IPS-20b (cell line): ENCODE measurements at regions not wholly inside any gene's neighbourhood (a gene's known extent, or its start where the extent isn't known, plus 50 kb on each side); places are given as distances from the start of the nearest gene placed in this dataset.
"Not testable (repeated sequence)": the region's sequence is repeated elsewhere in the genome, so short reads cannot be mapped to it uniquely, and the experiment has no call there.

Experiments used
- H3K27ac ChIP-seq: one replicate; pipeline ENCODE4 v1.5.1; 2013; ENCODE audit warnings: low read length
- H3K27me3 ChIP-seq: 2 replicates; pipeline ENCODE4 v1.6.1; 2013; ENCODE audit warnings: mild to moderate bottlenecking, low read length, inconsistent platforms; ENCODE audit not compliant: insufficient read depth
- H3K36me3 ChIP-seq: 2 replicates; pipeline ENCODE4 v1.6.1; 2013; ENCODE audit warnings: low read depth, mild to moderate bottlenecking, inconsistent platforms, low read length, moderate library complexity; ENCODE audit not compliant: insufficient read depth
- H3K4me1 ChIP-seq: 2 replicates; pipeline ENCODE4 v1.6.1; 2013; ENCODE audit warnings: mild to moderate bottlenecking, control low read depth, inconsistent platforms, low read length, moderate library complexity; ENCODE audit not compliant: insufficient read depth
- H3K4me3 ChIP-seq: 2 replicates; pipeline ENCODE4 v1.5.1; 2013; ENCODE audit warnings: mild to moderate bottlenecking, low read length, inconsistent platforms
- H3K9ac ChIP-seq: 2 replicates; pipeline ENCODE4 v1.6.1; 2013; ENCODE audit warnings: low read depth, mild to moderate bottlenecking, inconsistent platforms, low read length, moderate library complexity
- H3K9me3 ChIP-seq: 2 replicates; pipeline ENCODE4 v1.6.1; 2013; ENCODE audit warnings: mild to moderate bottlenecking, low read depth, low read length, inconsistent platforms; ENCODE audit not compliant: insufficient read depth

DNA sequence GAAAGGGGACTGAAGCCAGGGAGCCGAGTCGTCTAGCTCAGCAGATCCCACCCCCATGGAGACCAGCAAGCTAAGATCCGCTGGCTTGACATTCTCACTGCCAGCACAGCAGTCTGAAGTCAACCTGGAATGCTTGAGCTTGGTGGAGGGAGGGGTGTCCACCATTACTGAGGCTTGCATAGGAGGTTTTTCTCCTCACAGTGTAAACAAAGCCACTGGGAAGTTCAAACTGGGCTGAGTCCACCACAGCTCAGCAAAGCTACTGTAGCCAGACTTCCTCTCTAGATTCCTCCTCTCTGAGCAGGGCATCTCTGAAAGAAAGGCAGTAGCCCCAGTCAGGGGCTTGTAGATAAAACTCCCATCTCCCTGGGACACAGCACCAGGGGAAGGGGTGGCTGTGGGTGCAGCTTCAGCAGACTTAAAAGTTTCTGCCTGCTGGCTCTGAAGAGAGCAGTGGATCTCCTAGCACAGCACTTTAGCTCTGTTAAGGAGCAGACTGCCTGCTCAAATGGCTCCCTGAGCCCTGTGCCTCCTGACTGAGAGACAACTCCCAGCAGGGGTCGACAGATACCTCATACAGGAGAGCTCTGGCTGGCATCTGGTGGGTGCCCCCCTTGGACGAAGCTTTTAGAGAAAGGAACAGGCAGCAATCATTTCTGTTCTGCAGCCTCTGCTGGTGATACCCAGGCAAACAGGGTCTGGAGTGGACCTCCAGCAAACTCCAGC lies 942.0 kb upstream of the ROBO1 start:
- H3K9ac ChIP-seq, H3K27me3 ChIP-seq, H3K4me3 ChIP-seq: not testable (repeated sequence)

DNA sequence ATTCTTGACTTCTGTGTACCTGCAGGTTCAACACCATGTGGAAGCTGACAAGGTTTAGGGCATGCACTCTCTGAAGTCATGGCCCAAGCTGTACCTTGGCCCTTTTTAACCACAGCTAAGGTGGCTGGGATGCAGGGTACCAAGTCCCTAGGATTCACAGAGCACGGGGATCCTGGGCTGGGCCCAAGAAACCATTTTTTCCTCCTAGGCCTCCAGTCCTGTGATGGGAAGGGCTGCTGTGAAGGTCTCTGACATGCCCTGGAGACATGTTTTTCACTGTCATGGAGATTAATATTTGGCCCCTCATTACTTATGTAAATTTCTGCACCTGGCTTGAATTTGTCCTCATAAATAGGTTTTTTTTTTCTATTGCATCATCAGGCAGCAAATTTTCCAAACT lies 937.5 kb upstream of the ROBO1 start:
- H3K27me3 ChIP-seq: no peaks in the 10 kb centered on the region

More for the DNA sequence above, 942.0 kb upstream of the ROBO1 start:
- H3K4me1 ChIP-seq, H3K36me3 ChIP-seq, H3K27ac ChIP-seq: not testable (repeated sequence)
- peaks cover 21% of the 10 kb centered on the region for H3K9me3 ChIP-seq

DNA sequence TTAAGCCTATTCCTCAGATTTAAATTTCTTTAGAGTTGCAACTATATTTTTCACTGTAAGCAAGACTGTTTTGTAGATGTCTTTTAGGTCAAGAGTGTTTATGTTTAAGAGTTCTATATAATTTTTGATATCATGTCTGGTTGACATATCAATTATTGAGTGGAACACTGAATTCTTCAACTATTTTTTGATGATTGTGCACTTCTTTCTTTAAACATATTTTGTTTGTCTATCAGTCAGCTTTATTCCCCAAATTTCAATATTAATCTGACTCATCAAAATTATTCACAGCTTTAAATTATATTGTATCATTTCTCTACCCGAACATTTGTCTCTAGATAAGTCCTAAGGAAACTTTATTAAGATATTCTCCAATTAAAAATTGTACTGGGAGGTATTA lies 933.6 kb upstream of the ROBO1 start:
- H3K27me3 ChIP-seq: no peaks in the 10 kb centered on the region
- H3K9me3 ChIP-seq: peaks cover 22% of the 10 kb centered on the region
- H3K4me3 ChIP-seq: no peak overlapping the region
- no peak overlapping the region for H3K9ac ChIP-seq
- no peaks in the 10 kb centered on the region for H3K4me1 ChIP-seq
- no peaks in the 10 kb centered on the region for H3K36me3 ChIP-seq
- H3K27ac ChIP-seq: no peak overlapping the region

More for the DNA sequence above, 937.5 kb upstream of the ROBO1 start:
- H3K36me3 ChIP-seq: no peaks in the 10 kb centered on the region
- H3K9me3 ChIP-seq: peaks cover 27% of the 10 kb centered on the region
- H3K4me1 ChIP-seq: no peaks in the 10 kb centered on the region
- H3K27ac ChIP-seq: no peak overlapping the region
- no peak overlapping the region for H3K4me3 ChIP-seq
- H3K9ac ChIP-seq: no peak overlapping the region

- Histone ChIP-seq H3K9ac (no peak overlapping the region), H3K4me1 (no peaks in the 10 kb centered on the region), H3K27me3 (no peaks in the 10 kb centered on the region), H3K9me3 (no peaks in the 10 kb centered on the region), H3K27ac (no peak overlapping the region), H3K4me3 (no peak overlapping the region), H3K36me3 (no peaks in the 10 kb centered on the region)
Observed at GRCh38 chr3:80697291-80697690, 929.5 kb upstream of the ROBO1 start.

DNA sequence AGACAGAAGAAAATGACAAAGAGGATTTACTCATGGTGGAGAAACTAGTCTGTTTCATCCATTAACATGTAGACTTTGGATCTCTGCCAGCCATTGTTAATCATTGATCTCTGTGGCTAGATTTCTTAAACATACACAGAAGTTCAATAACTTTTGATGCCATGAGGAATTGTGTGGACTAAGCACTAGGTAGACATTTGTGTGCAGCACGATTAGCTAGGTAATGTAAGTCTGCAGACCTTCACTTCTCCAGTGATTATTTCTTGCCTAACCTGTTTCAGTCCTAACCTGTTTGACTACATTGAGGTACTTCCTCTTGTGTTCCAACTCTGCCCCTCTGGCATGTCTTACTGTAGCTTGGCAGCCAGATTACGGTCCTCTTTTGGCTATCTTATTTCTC lies 928.5 kb upstream of the ROBO1 start:
- no peak overlapping the region for H3K4me3 ChIP-seq
- no peak overlapping the region for H3K27ac ChIP-seq
- H3K9me3 ChIP-seq: no peaks in the 10 kb centered on the region
- H3K9ac ChIP-seq: no peak overlapping the region
- H3K27me3 ChIP-seq: no peaks in the 10 kb centered on the region
- H3K4me1 ChIP-seq: no peaks in the 10 kb centered on the region
- no peaks in the 10 kb centered on the region for H3K36me3 ChIP-seq

DNA sequence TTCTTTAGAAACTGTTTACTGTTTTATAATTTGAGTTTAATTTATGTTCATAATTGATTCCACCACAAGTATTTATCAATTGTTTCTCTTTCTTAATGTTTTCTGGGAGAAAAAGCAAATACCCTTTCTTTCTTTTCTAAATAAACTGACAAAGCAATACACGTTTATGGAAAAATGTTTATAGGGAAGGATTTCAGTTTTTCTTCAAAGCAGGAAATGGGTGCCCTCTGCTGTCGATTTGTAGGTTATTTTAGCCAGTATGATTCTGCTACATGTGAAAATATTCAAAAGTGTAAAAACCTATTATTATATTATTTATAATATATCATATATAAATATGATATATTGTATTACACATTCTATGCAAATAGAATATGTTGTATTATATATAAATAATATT lies 921.0 kb upstream of the ROBO1 start:
- Histone ChIP-seq H3K4me3 (no peak overlapping the region), H3K9me3 (no peaks in the 10 kb centered on the region), H3K4me1 (no peaks in the 10 kb centered on the region), H3K36me3 (no peaks in the 10 kb centered on the region), H3K27me3 (no peaks in the 10 kb centered on the region), H3K9ac (no peak overlapping the region), H3K27ac (no peak overlapping the region)

GRCh38 chr3:80682951-80683350 lies 915.2 kb upstream of the ROBO1 start:
- Histone ChIP-seq H3K9me3 (no peaks in the 10 kb centered on the region), H3K27me3 (no peaks in the 10 kb centered on the region), H3K9ac (no peak overlapping the region), H3K36me3 (no peaks in the 10 kb centered on the region), H3K27ac (no peak overlapping the region), H3K4me3 (no peak overlapping the region), H3K4me1 (no peaks in the 10 kb centered on the region)

DNA sequence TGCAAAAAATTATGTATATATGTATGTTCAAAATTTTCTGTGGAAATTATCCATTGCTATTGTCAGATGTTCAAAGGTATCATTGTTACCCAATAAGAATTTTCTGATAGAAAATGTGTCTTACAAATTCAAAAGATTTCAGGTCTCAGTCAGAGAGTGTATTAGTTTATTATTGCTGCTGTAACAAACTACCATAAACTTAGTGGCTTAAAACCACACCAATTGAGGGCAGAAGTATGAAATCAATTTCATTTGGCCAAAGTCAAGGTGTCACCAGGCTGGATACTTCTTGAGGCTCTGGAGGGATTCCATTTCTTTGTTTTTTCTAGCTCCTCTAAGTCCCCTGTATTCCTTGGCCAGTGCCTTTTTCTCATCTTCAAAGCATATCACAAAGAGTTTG lies 914.4 kb upstream of the ROBO1 start:
- Histone ChIP-seq H3K4me3 (no peak overlapping the region), H3K27me3 (no peaks in the 10 kb centered on the region), H3K27ac (no peak overlapping the region), H3K9ac (no peak overlapping the region), H3K4me1 (no peaks in the 10 kb centered on the region), H3K9me3 (no peaks in the 10 kb centered on the region), H3K36me3 (no peaks in the 10 kb centered on the region)

DNA sequence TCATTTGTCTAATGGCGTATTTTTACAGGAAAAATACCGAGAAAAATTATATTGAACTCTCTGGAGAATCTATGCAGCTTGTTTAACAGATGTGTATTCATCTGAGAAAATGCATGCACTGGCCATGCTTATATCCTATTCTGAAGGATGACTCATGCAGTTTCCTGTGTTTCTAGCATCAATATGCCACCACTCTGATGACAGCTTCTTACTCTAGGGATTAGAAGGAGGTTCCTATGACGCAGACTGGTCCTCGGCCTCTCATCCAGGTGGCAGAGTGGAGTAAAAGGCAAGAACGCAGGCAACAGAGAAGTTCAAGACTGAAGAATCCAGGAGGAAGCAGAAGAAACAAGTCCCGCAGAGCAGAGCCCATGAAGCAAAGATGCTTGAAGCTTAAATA lies 910.0 kb upstream of the ROBO1 start:
- Histone ChIP-seq H3K4me3 (no peak overlapping the region), H3K27me3 (no peaks in the 10 kb centered on the region), H3K27ac (no peak overlapping the region), H3K36me3 (no peaks in the 10 kb centered on the region), H3K4me1 (no peaks in the 10 kb centered on the region), H3K9me3 (no peaks in the 10 kb centered on the region), H3K9ac (no peak overlapping the region)

- no peak overlapping the region for H3K9ac ChIP-seq
- H3K36me3 ChIP-seq: no peaks in the 10 kb centered on the region
- no peaks in the 10 kb centered on the region for H3K4me1 ChIP-seq
- no peaks in the 10 kb centered on the region for H3K9me3 ChIP-seq
- no peak overlapping the region for H3K27ac ChIP-seq
- no peak overlapping the region for H3K4me3 ChIP-seq
- H3K27me3 ChIP-seq: no peaks in the 10 kb centered on the region
Observed at GRCh38 chr3:80676866-80677265, 909.1 kb upstream of the ROBO1 start.

DNA sequence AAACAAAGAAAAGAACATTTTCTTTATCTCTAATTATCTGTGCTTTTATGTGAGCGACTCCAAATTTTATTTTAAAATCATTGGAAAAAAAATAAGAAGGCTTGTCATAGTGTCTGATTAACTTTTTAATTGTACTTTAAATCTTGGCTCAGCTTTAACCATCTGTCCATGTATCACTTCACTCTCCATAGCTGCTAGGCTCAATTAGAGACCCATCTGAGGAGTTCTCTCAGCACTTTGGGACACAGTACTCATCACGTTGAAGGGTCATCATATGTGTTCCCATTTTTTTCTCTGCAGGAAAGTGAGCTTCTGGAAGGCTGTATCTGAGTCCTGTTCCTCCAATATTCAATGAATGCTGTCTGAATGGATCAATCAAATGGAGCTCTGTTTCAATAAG lies 908.5 kb upstream of the ROBO1 start:
- H3K4me1 ChIP-seq: no peaks in the 10 kb centered on the region
- no peak overlapping the region for H3K9ac ChIP-seq
- no peaks in the 10 kb centered on the region for H3K27me3 ChIP-seq
- no peak overlapping the region for H3K27ac ChIP-seq
- no peak overlapping the region for H3K4me3 ChIP-seq
- no peaks in the 10 kb centered on the region for H3K9me3 ChIP-seq
- no peaks in the 10 kb centered on the region for H3K36me3 ChIP-seq

- no peaks in the 10 kb centered on the region for H3K27me3 ChIP-seq
- H3K9me3 ChIP-seq: no peaks in the 10 kb centered on the region
- no peak overlapping the region for H3K27ac ChIP-seq
- H3K4me1 ChIP-seq: no peaks in the 10 kb centered on the region
- no peak overlapping the region for H3K4me3 ChIP-seq
- no peaks in the 10 kb centered on the region for H3K36me3 ChIP-seq
- no peak overlapping the region for H3K9ac ChIP-seq
Observed at GRCh38 chr3:80675790-80676189, 908.0 kb upstream of the ROBO1 start.
